ENCODE measurements at regions not wholly inside any gene's neighbourhood (a gene's known extent, or its start where the extent isn't known, plus 50 kb on each side); places are given as distances from the start of the nearest gene placed in this dataset.

DNA sequence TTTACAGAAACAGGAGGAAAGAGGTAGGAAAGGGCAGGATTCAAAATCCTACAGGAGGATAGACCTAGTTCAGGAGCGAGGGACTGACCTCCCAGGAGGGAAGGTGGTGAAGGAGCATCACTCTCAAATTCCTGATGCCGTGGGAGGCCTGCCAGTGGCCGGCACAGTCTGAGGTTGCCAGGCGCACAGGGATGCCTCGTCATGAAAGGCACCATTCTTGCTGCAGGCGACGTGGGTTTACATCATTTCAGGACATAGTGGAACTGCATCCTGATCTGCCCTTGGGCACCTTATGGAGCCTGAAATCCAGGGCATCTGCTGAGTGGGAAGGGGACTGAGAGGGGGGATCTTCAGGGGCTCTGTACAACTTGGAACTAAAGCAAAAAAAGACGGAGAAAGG lies 163.2 kb upstream of the S1PR3 start:
- TF ChIP-seq POLR2AphosphoS5 (IDR thresholded peaks at IDR 0.05; ENCODE audit: low read depth, low read length) (no peak), POLR2A (IDR thresholded peaks at IDR 0.05; ENCODE audit: low read depth, low read length) (no peak)

Data from GM12891 (cell line).